ENCODE measurements at regions not wholly inside any gene's neighbourhood (a gene's known extent, or its start where the extent isn't known, plus 50 kb on each side); places are given as distances from the start of the nearest gene placed in this dataset.
"Not testable (repeated sequence)": the region's sequence is repeated elsewhere in the genome, so short reads cannot be mapped to it uniquely, and the experiment has no call there.

- DNase-seq (ENCODE audit: low spot score): no peak
Observed at GRCh38 chr4:1524761-1525160, 118.5 kb upstream of the NKX1-1 start.

- DNase-seq (ENCODE audit: low spot score): no peak
Observed at GRCh38 chr4:1523907-1524636, 117.8 kb upstream of the NKX1-1 start.

- no peak for DNase-seq (ENCODE audit: low spot score)
Observed at GRCh38 chr4:1523506-1523905, 117.3 kb upstream of the NKX1-1 start.

GRCh38 chr4:1523033-1523432 lies 116.8 kb upstream of the NKX1-1 start:
- DNase-seq (ENCODE audit: low spot score): no peak

- DNase-seq (ENCODE audit: low spot score): no peak
Observed at GRCh38 chr4:1522606-1523005, 116.4 kb upstream of the NKX1-1 start.

- no peak for DNase-seq (ENCODE audit: low spot score)
Observed at GRCh38 chr4:1521821-1522361, 115.6 kb upstream of the NKX1-1 start.

- DNase-seq (ENCODE audit: low spot score): not testable (repeated sequence)
Observed at GRCh38 chr4:1520795-1521576, 114.7 kb upstream of the NKX1-1 start.

- no peak for DNase-seq (ENCODE audit: low spot score)
Observed at GRCh38 chr4:1519787-1520661, 113.8 kb upstream of the NKX1-1 start.

GRCh38 chr4:1518997-1519700 lies 112.9 kb upstream of the NKX1-1 start:
- no peak for DNase-seq (ENCODE audit: low spot score)

GRCh38 chr4:1517592-1518411 lies 111.6 kb upstream of the NKX1-1 start:
- DNase-seq (ENCODE audit: low spot score): no peak

- no peak for DNase-seq (ENCODE audit: low spot score)
Observed at GRCh38 chr4:1516881-1517480, 110.7 kb upstream of the NKX1-1 start.

- no peak for DNase-seq (ENCODE audit: low spot score)
Observed at GRCh38 chr4:1516261-1516660, 110.0 kb upstream of the NKX1-1 start.

- DNase-seq (ENCODE audit: low spot score): no peak
Observed at GRCh38 chr4:1515763-1516162, 109.5 kb upstream of the NKX1-1 start.

- no peak for DNase-seq (ENCODE audit: low spot score)
Observed at GRCh38 chr4:1515156-1515555, 108.9 kb upstream of the NKX1-1 start.

- no peak for DNase-seq (ENCODE audit: low spot score)
Observed at GRCh38 chr4:1514612-1515011, 108.4 kb upstream of the NKX1-1 start.

- DNase-seq (ENCODE audit: low spot score): no peak
Observed at GRCh38 chr4:1513936-1514483, 107.8 kb upstream of the NKX1-1 start.

- peak; percentile 22 for DNase-seq (ENCODE audit: low spot score)
Observed at GRCh38 chr4:1512738-1513660, 106.8 kb upstream of the NKX1-1 start.

GRCh38 chr4:1512051-1512737 lies 106.0 kb upstream of the NKX1-1 start:
- DNase-seq (ENCODE audit: low spot score): no peak
